ENCODE measurements at regions not wholly inside any gene's neighbourhood (a gene's known extent, or its start where the extent isn't known, plus 50 kb on each side); places are given as distances from the start of the nearest gene placed in this dataset.

DNA sequence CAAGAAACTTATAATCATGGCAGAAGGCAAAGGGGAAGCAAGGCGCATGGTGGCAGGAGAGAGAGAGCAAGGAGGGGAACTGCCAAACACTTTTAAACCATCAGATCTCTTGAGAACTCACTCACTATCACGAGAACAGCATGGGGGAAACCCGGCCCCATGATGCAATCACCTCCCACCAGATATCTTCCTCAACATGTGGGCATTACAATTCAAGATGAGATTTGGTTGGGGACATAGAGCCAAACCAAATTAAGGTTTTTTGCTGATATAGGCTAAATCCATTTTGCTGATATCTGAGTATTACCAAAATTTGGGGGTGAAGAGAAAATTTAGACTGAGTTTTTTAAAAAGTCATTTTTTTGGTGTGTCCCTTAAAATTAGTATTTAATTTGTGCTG, 54.9 kb upstream of the TMX1 start:
- 81% methylated on average over 3 of the region's 3 CpGs for WGBS (ENCODE audit: low lambda C conversion rate)
- POLR2A ChIA-PET = no interaction called here
- Histone ChIP-seq H3K27me3 (ENCODE audit: insufficient read depth) (no peaks in the 10 kb centered on the region), H3F3A (replicated peaks; ENCODE audit: insufficient read depth) (no peaks in the 10 kb centered on the region), H3K9ac (no peak overlapping the region), H4K20me1 (ENCODE audit: insufficient read depth) (no peaks in the 10 kb centered on the region), H3K4me2 (no peak overlapping the region), H3K9me3 (no peaks in the 10 kb centered on the region), H2AFZ (ENCODE audit: low read depth) (no peak overlapping the region), H3K27ac (ENCODE audit: low read depth in 2 of 2, low read length in 1 of 2) (no peak overlapping the region), H3K36me3 (replicated peaks in 1 of 2; ENCODE audit: control insufficient read depth in 1 of 2, insufficient read depth in 2 of 2, low read length in 1 of 2) (no peaks in the 10 kb centered on the region), H3K9me2 (no peaks in the 10 kb centered on the region), H3K79me2 (ENCODE audit: insufficient read depth) (no peaks in the 10 kb centered on the region), H3K4me1 (ENCODE audit: control insufficient read depth in 1 of 2, insufficient read depth in 2 of 2, low read depth in 1 of 2, low read length in 1 of 2) (peaks cover 0 to 4% of the 10 kb centered on the region in 2 experiments; a peak in 1 of 4 replicates), H3K4me3 (ENCODE audit: low read depth in 2 of 2, low read length in 1 of 2) (no peak overlapping the region)
- CTCF ChIA-PET = no interaction called here
- DNase-seq = no peak
- TF ChIP-seq SIN3A (IDR thresholded peaks at IDR 0.05; ENCODE audit: borderline replicate concordance, low read depth, low read length) = no peak
- no peak for TF ChIP-seq SMC3 (IDR thresholded peaks at IDR 0.05; ENCODE audit: low read depth, low read length)
- no peak for TF ChIP-seq GATA2 (CRISPR knock-in tag; IDR thresholded peaks at IDR 0.05)

DNA sequence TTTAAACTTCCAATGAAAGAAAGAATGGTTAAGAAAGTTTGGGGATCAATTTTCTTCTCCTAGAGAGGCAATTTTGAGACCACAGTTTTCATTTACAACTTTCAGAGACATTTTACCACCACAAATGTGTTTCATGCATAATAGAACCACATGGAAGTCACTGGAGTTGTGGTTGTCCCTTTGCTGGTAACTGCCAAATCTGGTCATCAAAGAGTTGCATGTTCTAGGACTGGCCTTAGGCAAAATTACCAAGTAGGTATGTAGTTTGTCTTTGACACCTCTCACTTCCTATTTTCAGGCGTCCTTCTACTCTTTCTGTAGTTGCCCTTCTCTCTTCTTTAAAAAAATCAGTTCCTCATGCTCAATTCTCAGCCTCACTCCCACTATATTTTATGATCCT, 54.3 kb upstream of the TMX1 start:
- Histone ChIP-seq H3K27ac (ENCODE audit: low read depth in 2 of 2, low read length in 1 of 2) (no peak overlapping the region), H3K9me3 (no peaks in the 10 kb centered on the region), H3K36me3 (replicated peaks in 1 of 2; ENCODE audit: control insufficient read depth in 1 of 2, insufficient read depth in 2 of 2, low read length in 1 of 2) (no peaks in the 10 kb centered on the region), H3K27me3 (ENCODE audit: insufficient read depth) (no peaks in the 10 kb centered on the region), H3K79me2 (ENCODE audit: insufficient read depth) (no peaks in the 10 kb centered on the region), H2AFZ (ENCODE audit: low read depth) (no peak overlapping the region), H3F3A (replicated peaks; ENCODE audit: insufficient read depth) (no peaks in the 10 kb centered on the region), H4K20me1 (ENCODE audit: insufficient read depth) (no peaks in the 10 kb centered on the region), H3K4me1 (ENCODE audit: control insufficient read depth in 1 of 2, insufficient read depth in 2 of 2, low read depth in 1 of 2, low read length in 1 of 2) (peaks cover 0 to 4% of the 10 kb centered on the region in 2 experiments; a peak in 1 of 4 replicates), H3K4me3 (ENCODE audit: low read depth in 2 of 2, low read length in 1 of 2) (no peak overlapping the region), H3K9ac (no peak overlapping the region), H3K4me2 (no peak overlapping the region), H3K9me2 (no peaks in the 10 kb centered on the region)
- ChIA-PET CTCF (interaction anchor here (1.1 kb wide), 1 partner anchor 35 kb away, joined by 3 read pairs; no protein-coding TSS in a partner anchor), POLR2A (no interaction called here)
- DNase-seq = no peak
- TF ChIP-seq EZH2phosphoT487 (IDR thresholded peaks at IDR 0.05; ENCODE audit: borderline replicate concordance, low read depth) (no peak), TCF12 (IDR thresholded peaks at IDR 0.05) (no peak), SMC3 (IDR thresholded peaks at IDR 0.05; ENCODE audit: low read depth, low read length) (no peak), FOXJ3 (CRISPR knock-in tag; IDR thresholded peaks at IDR 0.05) (no peak), POLR2AphosphoS5 (IDR thresholded peaks at IDR 0.05; ENCODE audit: low read depth, low read length) (no peak), MXI1 (IDR thresholded peaks at IDR 0.05; ENCODE audit: low read depth, low read length) (no peak), CHD2 (IDR thresholded peaks at IDR 0.05; ENCODE audit: low read length, partially characterized antibody) (no peak), YY1 (IDR thresholded peaks at IDR 0.05; ENCODE audit: low read depth) (no peak), RFX5 (IDR thresholded peaks at IDR 0.05; ENCODE audit: low read length) (no peak), GABPA (IDR thresholded peaks at IDR 0.05; ENCODE audit: low read depth) (no peak)
- TF ChIP-seq, protein P1, sequence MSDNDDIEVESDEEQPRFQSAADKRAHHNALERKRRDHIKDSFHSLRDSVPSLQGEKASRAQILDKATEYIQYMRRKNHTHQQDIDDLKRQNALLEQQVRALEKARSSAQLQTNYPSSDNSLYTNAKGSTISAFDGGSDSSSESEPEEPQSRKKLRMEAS (IDR thresholded peaks at IDR 0.05; ENCODE audit: low read depth) = no peak
- TF ChIP-seq, protein P2, sequence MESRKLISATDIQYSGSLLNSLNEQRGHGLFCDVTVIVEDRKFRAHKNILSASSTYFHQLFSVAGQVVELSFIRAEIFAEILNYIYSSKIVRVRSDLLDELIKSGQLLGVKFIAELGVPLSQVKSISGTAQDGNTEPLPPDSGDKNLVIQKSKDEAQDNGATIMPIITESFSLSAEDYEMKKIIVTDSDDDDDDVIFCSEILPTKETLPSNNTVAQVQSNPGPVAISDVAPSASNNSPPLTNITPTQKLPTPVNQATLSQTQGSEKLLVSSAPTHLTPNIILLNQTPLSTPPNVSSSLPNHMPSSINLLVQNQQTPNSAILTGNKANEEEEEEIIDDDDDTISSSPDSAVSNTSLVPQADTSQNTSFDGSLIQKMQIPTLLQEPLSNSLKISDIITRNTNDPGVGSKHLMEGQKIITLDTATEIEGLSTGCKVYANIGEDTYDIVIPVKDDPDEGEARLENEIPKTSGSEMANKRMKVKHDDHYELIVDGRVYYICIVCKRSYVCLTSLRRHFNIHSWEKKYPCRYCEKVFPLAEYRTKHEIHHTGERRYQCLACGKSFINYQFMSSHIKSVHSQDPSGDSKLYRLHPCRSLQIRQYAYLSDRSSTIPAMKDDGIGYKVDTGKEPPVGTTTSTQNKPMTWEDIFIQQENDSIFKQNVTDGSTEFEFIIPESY (IDR thresholded peaks at IDR 0.05; ENCODE audit: borderline replicate concordance, low read depth) = no peak
- WGBS (ENCODE audit: low lambda C conversion rate) = 77% methylated on average over 1 of the region's 1 CpG
